ENCODE measurements at regions not wholly inside any gene's neighbourhood (a gene's known extent, or its start where the extent isn't known, plus 50 kb on each side); places are given as distances from the start of the nearest gene placed in this dataset.

- Histone ChIP-seq H3K9me3 (ENCODE audit: control insufficient read depth in 1 of 2, insufficient read depth in 1 of 2, low read length in 2 of 2) (peaks cover 0 to 3% of the 10 kb centered on the region in 2 experiments), H3K36me3 (ENCODE audit: insufficient read depth, low read length) (no peaks in the 10 kb centered on the region), H3K4me1 (ENCODE audit: insufficient read depth, low read length) (no peaks in the 10 kb centered on the region), H3K27ac (ENCODE audit: low read depth in 1 of 2, low read length in 2 of 2) (no peak overlapping the region), H3K27me3 (ENCODE audit: control insufficient read depth in 1 of 2, insufficient read depth in 2 of 2, low read length in 2 of 2) (no peaks in the 10 kb centered on the region), H3K4me3 (ENCODE audit: low read length) (no peak overlapping the region)
- Mint-ChIP-seq H3K4me1 (ENCODE audit: low read depth) (no peaks in the 10 kb centered on the region), H3K27me3 (no peaks in the 10 kb centered on the region), H3K27ac (no peak overlapping the region), H3K4me3 (no peak overlapping the region), H3K9me3 (no peaks in the 10 kb centered on the region), H3K36me3 (ENCODE audit: low read depth) (no peaks in the 10 kb centered on the region)
- ChIA-PET CTCF (no interaction called here), POLR2A (no interaction called here)
- DNase-seq (no peak), ATAC-seq (ENCODE audit: poor library complexity) (no peak)
- no peak for TF ChIP-seq CTCF (IDR thresholded peaks at IDR 0.05)
- intact Hi-C loops (cut with DNase I, micrococcal nuclease): no loop called here
Observed at GRCh38 chr2:145464866-145465265, 944.9 kb upstream of the ZEB2 start.

GRCh38 chr2:145460112-145460511, 940.2 kb upstream of the ZEB2 start:
- no peaks in the 10 kb centered on the region for H3K9me3 Mint-ChIP-seq
- intact Hi-C loops (cut with DNase I, micrococcal nuclease): no loop called here

GRCh38 chr2:145431181-145431951, 911.4 kb upstream of the ZEB2 start:
- CTCF ChIA-PET: no interaction called here
- no peaks in the 10 kb centered on the region for H3K36me3 Mint-ChIP-seq (ENCODE audit: low read depth)
- H3K4me3 Mint-ChIP-seq: no peak overlapping the region
- ATAC-seq (ENCODE audit: poor library complexity) (no peak), DNase-seq (no peak)
- Histone ChIP-seq H3K36me3 (ENCODE audit: insufficient read depth, low read length) (no peaks in the 10 kb centered on the region), H3K4me1 (ENCODE audit: insufficient read depth, low read length) (no peaks in the 10 kb centered on the region), H3K27me3 (ENCODE audit: control insufficient read depth in 1 of 2, insufficient read depth in 2 of 2, low read length in 2 of 2) (no peaks in the 10 kb centered on the region), H3K27ac (ENCODE audit: low read depth in 1 of 2, low read length in 2 of 2) (no peak overlapping the region), H3K4me3 (ENCODE audit: low read length) (no peak overlapping the region), H3K9me3 (ENCODE audit: control insufficient read depth in 1 of 2, insufficient read depth in 1 of 2, low read length in 2 of 2) (no peaks in the 10 kb centered on the region)
- no peaks in the 10 kb centered on the region for H3K4me1 Mint-ChIP-seq (ENCODE audit: low read depth)
- H3K27me3 Mint-ChIP-seq: no peaks in the 10 kb centered on the region
- intact Hi-C loops (cut with DNase I, micrococcal nuclease): no loop called here
- no peak for TF ChIP-seq CTCF (IDR thresholded peaks at IDR 0.05)
- H3K27ac Mint-ChIP-seq: no peak overlapping the region
- H3K9me3 Mint-ChIP-seq: no peaks in the 10 kb centered on the region
- POLR2A ChIA-PET: no interaction called here

More at GRCh38 chr2:145460112-145460511, 940.2 kb upstream of the ZEB2 start:
- no peaks in the 10 kb centered on the region for H3K9me3 ChIP-seq (ENCODE audit: control insufficient read depth in 1 of 2, insufficient read depth in 1 of 2, low read length in 2 of 2)
- ChIA-PET CTCF (no interaction called here), POLR2A (interaction anchor here (0.5 kb wide), 1 partner anchor 140 kb away, joined by 3 read pairs; no protein-coding TSS in a partner anchor)
- H3K36me3 ChIP-seq (ENCODE audit: insufficient read depth, low read length): no peaks in the 10 kb centered on the region
- no peak overlapping the region for H3K4me3 ChIP-seq (ENCODE audit: low read length)
- Mint-ChIP-seq H3K27me3 (no peaks in the 10 kb centered on the region), H3K4me3 (no peak overlapping the region), H3K36me3 (ENCODE audit: low read depth) (no peaks in the 10 kb centered on the region), H3K4me1 (ENCODE audit: low read depth) (no peaks in the 10 kb centered on the region), H3K27ac (no peak overlapping the region)
- ATAC-seq (ENCODE audit: poor library complexity): no peak
- no peak for DNase-seq
- H3K27ac ChIP-seq (ENCODE audit: low read depth in 1 of 2, low read length in 2 of 2): no peak overlapping the region
- TF ChIP-seq CTCF (IDR thresholded peaks at IDR 0.05): no peak
- no peaks in the 10 kb centered on the region for H3K4me1 ChIP-seq (ENCODE audit: insufficient read depth, low read length)
- no peaks in the 10 kb centered on the region for H3K27me3 ChIP-seq (ENCODE audit: control insufficient read depth in 1 of 2, insufficient read depth in 2 of 2, low read length in 2 of 2)
